Activated T-cell treated with anti-CD3 and anti-CD28 coated beads, Interleukin-2, amount 50 U/mL, for 24 hours (primary cell): ENCODE measurements at regions not wholly inside any gene's neighbourhood (a gene's known extent, or its start where the extent isn't known, plus 50 kb on each side); places are given as distances from the start of the nearest gene placed in this dataset.
"Not testable (repeated sequence)": the region's sequence is repeated elsewhere in the genome, so short reads cannot be mapped to it uniquely, and the experiment has no call there.

Source experiments
- DNase-seq: peaks from one replicate; pipeline ENCODE4 v3.0.0-alpha.2; 2020
- H3K27ac Mint-ChIP-seq: 2 replicates; pipeline ENCODE4 v1.8.0; 2020; ENCODE audit warnings: mild to moderate bottlenecking, mixed read lengths
- H3K27me3 Mint-ChIP-seq: 2 replicates; pipeline ENCODE4 v1.8.0; 2020; ENCODE audit warnings: mixed read lengths
- H3K36me3 Mint-ChIP-seq: 2 replicates; pipeline ENCODE4 v1.8.0; 2020; ENCODE audit warnings: low read depth, mixed read lengths
- H3K4me1 Mint-ChIP-seq: 2 replicates; pipeline ENCODE4 v1.8.0; 2020; ENCODE audit warnings: low read depth, mixed read lengths
- H3K4me3 Mint-ChIP-seq: 2 replicates; pipeline ENCODE4 v1.8.0; 2020; ENCODE audit warnings: mild to moderate bottlenecking, moderate library complexity, mixed read lengths
- H3K9me3 Mint-ChIP-seq: 2 replicates; pipeline ENCODE4 v1.8.0; 2020; ENCODE audit warnings: mixed read lengths

DNA sequence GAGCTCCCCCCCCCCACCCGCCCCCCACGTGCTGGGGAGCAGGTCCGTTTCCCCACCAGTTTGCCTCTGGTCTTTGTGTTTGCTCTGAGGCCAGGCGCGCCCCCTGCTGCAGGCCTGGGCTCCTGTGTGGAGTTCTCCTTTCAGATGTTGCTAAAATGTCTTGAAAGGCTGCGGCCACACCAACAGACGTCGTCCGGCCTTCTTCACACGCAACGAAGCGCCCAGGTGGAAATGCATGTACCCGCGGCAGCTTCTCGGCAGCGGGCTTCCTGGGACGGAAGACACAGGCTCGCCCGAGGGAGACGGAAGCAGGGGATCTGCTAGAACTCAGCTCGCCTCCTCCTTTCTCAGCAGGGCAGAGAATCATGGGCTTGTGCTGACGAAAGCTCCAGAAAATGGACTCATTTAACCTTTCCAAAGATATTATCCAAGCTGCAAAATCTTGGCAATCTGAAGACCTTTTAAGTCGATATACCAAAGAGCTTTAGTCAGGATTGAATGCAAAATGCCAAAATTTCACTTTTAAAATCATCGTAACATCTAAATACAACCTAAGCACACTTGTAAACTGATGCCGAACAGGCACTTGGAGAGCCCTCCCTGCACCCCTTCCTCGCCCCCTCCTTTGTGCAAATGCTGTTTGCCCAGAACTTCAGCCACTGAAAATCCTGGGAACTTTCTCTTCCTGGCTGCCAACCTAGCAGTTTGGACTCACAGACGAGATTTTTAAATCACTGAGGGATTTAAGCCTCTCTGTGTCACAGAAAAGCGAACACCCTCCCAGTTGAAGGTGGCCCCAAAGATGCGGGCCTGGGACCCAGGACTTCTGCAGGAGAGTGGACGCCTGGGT is 125.5 kb upstream of the ZNF516 start:
- peaks cover 60% of the 10 kb centered on the region for H3K27me3 Mint-ChIP-seq
- H3K9me3 Mint-ChIP-seq: no peaks in the 10 kb centered on the region
- H3K27ac Mint-ChIP-seq: no peak overlapping the region
- H3K4me1 Mint-ChIP-seq: peaks cover 21% of the 10 kb centered on the region
- H3K4me3 Mint-ChIP-seq: peak overlapping the region; percentile 35
- peak; percentile 58 for DNase-seq
- no peaks in the 10 kb centered on the region for H3K36me3 Mint-ChIP-seq

DNA sequence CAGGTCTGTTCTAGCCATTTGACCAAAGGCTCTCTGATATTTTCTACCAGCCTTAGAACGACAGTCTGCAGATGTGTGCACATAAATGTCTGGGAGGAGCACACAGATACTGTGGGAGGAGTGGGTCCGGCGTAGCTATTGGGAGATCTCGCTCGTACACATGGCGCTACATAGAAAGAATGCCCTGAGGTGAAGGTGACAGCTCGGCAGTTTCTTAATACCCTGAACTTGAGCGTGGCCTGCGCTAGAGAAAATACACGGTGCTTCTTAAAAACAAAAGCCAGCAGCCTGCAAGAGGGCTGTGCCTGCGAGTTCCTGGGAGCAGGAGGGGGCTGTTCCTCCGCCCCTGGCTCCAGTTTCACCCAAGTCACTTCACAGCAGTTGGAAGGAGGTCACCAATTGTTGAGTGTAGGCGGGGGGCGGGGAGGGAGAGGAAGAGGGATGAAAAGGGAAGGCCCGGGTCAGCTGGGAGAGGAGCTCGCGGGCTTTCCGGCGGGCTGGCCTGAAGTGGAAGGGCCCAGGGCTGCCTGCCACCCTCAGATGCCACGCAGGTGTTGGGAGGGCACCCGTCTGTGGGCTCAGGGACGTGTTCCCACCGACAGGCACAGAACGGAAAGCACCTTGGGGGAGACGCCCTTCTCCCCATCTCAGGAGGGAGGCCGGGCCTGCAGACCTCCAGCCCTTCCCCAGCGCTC is 124.7 kb upstream of the ZNF516 start:
- H3K4me1 Mint-ChIP-seq: peaks cover 21% of the 10 kb centered on the region
- no peak overlapping the region for H3K27ac Mint-ChIP-seq
- no peak for DNase-seq
- no peaks in the 10 kb centered on the region for H3K36me3 Mint-ChIP-seq
- no peak overlapping the region for H3K4me3 Mint-ChIP-seq
- H3K27me3 Mint-ChIP-seq: peaks cover 60% of the 10 kb centered on the region
- H3K9me3 Mint-ChIP-seq: no peaks in the 10 kb centered on the region

DNA sequence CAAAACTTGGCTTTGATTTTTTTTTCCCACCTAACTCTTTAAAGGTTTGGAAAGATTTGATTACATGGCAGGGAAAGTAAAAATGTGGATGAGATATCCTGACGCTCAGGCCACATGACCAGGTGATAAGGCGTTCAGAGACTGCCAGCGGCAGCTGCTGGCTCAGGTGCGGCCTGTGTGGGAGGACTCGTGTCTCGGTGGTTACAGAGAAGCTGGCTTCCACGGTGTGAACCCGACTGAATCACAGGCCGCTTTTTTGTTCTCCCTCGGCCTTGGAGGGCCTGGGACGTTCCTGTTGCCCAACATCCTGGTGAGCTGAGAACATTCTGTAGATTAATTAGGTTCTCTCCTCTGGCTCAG is 124.2 kb upstream of the ZNF516 start:
- H3K9me3 Mint-ChIP-seq: no peaks in the 10 kb centered on the region
- H3K27me3 Mint-ChIP-seq: peaks cover 60% of the 10 kb centered on the region
- H3K4me3 Mint-ChIP-seq: no peak overlapping the region
- no peaks in the 10 kb centered on the region for H3K36me3 Mint-ChIP-seq
- H3K27ac Mint-ChIP-seq: no peak overlapping the region
- DNase-seq: no peak
- peaks cover 21% of the 10 kb centered on the region for H3K4me1 Mint-ChIP-seq

DNA sequence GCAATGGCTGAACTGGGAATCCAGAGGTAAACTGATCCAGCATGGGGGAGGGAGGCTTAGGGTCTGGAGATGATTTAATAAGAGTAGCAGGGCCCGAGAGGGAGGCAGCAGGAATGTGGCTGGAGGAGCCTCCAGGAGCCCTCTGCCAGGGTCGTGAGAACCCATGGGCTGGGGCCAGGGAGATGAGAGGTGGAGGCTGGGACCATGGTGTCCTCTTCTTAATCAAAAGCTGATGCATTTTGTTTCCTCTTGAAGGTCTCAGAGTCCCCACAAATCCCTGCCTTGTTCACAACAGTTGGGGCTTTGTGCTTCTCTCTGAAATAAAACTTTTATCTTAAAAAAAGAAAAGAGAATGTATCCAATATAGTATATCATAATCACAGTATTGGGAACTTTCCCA is 123.7 kb upstream of the ZNF516 start:
- Mint-ChIP-seq H3K27ac (no peak overlapping the region), H3K27me3 (peaks cover 56% of the 10 kb centered on the region), H3K4me3 (no peak overlapping the region), H3K36me3 (no peaks in the 10 kb centered on the region), H3K4me1 (peaks cover 21% of the 10 kb centered on the region), H3K9me3 (no peaks in the 10 kb centered on the region)
- DNase-seq: no peak

DNA sequence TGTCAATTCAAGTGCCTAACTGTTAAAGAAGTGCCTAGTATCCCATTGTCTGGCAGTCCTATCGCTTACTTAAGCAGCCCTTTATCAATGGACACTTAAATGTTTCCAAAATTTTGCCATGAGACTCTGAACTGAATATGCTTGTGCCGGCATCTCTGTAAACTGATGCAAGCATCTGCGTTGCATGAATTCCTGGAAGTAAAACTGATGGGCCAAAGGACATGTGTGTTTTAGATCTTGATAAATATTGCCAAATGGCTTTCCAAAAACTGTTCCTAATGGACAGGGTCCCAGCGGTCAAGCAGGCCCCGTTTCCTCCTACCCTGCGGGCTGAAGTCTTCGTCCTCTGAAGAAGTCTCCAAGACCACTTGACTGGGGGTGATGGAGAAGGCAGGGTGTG is 121.3 kb upstream of the ZNF516 start:
- no peak for DNase-seq
- H3K4me3 Mint-ChIP-seq: no peak overlapping the region
- H3K4me1 Mint-ChIP-seq: peaks cover 15% of the 10 kb centered on the region
- peaks cover 38% of the 10 kb centered on the region for H3K27me3 Mint-ChIP-seq
- H3K9me3 Mint-ChIP-seq: no peaks in the 10 kb centered on the region
- no peak overlapping the region for H3K27ac Mint-ChIP-seq
- H3K36me3 Mint-ChIP-seq: no peaks in the 10 kb centered on the region

DNA sequence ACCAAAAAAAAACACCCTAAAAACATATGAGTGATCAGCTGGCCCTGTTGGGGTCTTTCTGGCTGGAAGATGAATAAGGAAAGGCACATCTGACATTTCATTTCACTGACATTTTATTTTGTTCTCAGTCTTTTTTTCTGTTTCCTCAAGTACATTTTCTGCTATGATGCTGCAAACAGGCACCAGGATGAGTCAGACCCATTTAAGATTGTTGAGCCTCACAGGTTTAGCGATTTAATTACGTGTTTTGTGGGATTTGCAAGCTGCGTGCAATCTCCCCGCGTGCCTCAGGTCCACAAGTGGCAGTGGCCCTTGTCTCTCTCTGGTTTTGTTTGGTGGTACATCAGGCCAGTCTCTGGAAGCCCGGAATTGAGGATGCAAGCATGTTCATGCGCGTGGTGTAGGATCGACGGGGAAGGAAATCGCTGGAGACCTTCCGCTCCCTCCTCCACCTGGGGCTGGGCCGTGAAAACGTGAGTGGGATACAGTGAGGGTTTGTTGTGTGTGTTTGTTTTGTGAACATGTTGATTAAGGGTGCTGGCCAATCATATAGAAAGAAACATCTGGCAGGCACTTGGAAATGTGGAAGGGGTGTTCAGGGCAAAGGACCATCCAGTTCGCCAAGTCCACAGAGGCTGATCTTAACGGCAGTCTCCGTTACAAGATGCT is 120.2 kb upstream of the ZNF516 start:
- H3K27me3 Mint-ChIP-seq: peaks cover 26% of the 10 kb centered on the region
- no peaks in the 10 kb centered on the region for H3K36me3 Mint-ChIP-seq
- no peak overlapping the region for H3K4me3 Mint-ChIP-seq
- no peak for DNase-seq
- H3K27ac Mint-ChIP-seq: no peak overlapping the region
- peaks cover 6% of the 10 kb centered on the region for H3K4me1 Mint-ChIP-seq
- no peaks in the 10 kb centered on the region for H3K9me3 Mint-ChIP-seq

DNA sequence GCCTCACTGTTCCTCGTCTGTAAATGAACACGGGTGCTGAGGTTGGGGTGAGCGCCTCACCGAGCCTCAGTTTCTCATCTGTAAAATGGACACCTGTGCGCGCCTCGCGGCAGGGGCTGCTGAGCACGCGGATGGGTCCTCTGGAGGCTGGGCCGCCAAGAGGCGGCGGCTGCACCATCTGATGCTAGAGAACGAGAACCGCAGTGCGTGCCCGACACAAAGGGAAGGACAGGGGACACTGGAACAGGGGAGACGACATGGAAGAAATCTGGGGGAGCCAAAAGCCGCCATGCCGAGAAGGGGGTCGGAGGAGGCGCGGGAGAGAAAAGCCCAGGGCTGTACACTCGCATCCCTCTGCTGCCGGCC is 118.7 kb upstream of the ZNF516 start:
- Mint-ChIP-seq H3K9me3 (no peaks in the 10 kb centered on the region), H3K27me3 (peaks cover 16% of the 10 kb centered on the region), H3K36me3 (no peaks in the 10 kb centered on the region), H3K4me3 (no peak overlapping the region), H3K4me1 (no peaks in the 10 kb centered on the region), H3K27ac (no peak overlapping the region)
- no peak for DNase-seq

DNA sequence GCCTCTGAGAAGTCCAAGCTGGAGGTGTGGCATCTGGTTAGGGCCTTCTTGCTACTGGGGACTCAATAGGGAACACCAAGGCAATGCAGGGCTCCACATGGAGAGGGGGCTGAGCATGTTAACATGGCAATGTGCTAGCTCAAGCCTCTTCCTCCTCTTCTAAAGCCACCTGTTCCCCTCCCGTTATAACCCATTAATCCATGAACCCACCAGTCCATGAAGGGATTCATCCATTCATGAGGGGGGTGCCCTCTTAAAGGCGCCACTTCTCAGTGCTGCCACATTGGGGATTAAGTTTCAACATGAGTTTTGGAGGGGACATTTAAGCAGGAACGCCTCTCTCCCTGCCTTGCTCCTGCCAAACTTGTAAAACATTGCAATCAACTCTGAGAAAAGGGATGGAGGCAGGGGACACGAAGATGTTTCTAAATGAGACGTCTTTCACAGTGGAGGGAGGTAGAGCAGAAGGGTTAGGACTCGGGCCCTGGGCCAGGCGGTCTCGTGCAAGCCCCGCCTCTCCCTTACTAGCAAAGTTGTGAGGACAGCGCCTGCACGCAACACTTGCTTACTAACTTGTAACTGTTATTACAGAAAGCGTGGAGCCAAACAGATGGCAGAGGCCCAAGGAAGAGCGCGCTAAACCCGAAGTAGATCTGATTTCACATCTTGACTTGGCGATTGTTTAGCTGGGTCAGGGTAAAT is 118.2 kb upstream of the ZNF516 start:
- H3K36me3 Mint-ChIP-seq: no peaks in the 10 kb centered on the region
- no peak overlapping the region for H3K27ac Mint-ChIP-seq
- H3K9me3 Mint-ChIP-seq: no peaks in the 10 kb centered on the region
- H3K4me3 Mint-ChIP-seq: no peak overlapping the region
- H3K4me1 Mint-ChIP-seq: no peaks in the 10 kb centered on the region
- H3K27me3 Mint-ChIP-seq: peaks cover 11% of the 10 kb centered on the region
- DNase-seq: no peak

DNA sequence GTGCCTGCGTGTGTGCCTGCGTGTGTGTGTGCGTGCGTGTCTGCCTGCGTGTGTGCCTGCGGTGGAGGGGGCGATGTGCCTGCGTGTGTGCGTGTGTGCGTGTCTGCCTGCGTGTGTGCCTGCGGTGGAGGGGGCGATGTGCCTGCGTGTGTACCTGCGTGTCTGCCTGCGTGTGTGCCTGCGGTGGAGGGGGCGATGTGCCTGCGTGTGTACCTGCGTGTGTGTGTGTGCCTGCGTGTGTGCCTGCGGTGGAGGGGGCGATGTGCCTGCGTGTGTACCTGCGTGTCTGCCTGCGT is 116.7 kb upstream of the ZNF516 start:
- not testable (repeated sequence) for H3K36me3 Mint-ChIP-seq, H3K27me3 Mint-ChIP-seq, H3K27ac Mint-ChIP-seq, H3K9me3 Mint-ChIP-seq, H3K4me1 Mint-ChIP-seq, H3K4me3 Mint-ChIP-seq, DNase-seq

DNA sequence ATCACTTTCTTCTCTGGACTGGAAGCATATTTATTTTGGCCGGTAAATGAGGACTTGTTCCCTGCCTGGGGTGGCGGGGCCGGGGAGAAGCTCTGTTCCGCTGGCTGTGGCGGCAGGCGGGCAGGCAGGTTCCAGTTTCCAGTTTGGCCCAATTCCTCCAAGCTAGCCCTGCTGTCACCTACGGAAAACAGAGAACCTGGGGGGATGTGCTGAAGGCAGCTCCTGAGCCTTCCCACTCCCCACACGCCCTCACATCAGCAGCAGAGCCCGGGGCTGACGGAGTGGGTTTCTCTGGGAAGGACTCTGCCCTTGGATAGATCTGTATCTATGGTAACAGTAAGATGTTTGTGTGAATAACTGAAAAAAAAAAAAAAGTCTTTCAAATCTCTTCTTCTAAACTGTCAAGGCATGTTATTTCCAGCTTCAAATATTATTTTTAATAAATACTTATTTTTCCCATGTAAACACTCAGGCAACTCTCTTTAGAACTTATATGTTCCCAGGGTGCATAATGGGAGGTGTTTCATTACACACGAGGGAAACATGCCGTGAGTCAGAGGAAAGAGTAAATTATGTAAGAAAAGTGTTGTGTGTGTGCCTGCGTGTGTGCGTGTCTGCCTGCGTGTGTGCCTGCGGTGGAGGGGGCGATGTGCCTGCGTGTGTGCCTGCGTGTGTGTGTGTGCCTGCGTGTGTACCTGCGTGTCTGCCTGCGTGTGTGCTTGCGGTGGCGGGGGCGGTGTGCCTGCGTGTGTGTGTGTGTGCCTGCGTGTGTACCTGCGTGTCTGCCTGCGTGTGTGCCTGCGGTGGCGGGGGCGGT is 116.1 kb upstream of the ZNF516 start:
- Mint-ChIP-seq H3K36me3 (no peaks in the 10 kb centered on the region), H3K4me3 (no peak overlapping the region), H3K27me3 (no peaks in the 10 kb centered on the region), H3K27ac (no peak overlapping the region), H3K4me1 (no peaks in the 10 kb centered on the region), H3K9me3 (no peaks in the 10 kb centered on the region)
- DNase-seq: no peak

DNA sequence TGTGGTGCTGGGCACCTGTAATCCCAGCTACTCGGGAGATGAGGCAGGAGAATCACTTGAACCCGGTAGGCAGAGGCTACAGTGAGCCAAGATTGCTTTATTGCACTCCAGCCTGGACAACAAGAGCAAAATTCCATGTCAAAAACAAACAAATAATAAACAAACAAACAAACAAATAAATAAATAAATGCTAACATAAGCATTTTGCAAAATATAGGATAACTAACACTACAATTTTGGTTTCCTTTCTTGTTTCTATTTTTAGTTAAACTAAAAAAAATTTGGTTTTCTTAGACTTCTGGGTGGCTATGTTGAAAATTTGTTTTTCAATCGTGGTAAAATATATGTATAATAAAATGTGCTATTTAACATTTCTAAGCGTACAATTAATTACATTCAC is 115.0 kb upstream of the ZNF516 start:
- Mint-ChIP-seq H3K4me3 (no peak overlapping the region), H3K27me3 (no peaks in the 10 kb centered on the region), H3K27ac (no peak overlapping the region), H3K9me3 (no peaks in the 10 kb centered on the region), H3K36me3 (no peaks in the 10 kb centered on the region), H3K4me1 (no peaks in the 10 kb centered on the region)
- no peak for DNase-seq

DNA sequence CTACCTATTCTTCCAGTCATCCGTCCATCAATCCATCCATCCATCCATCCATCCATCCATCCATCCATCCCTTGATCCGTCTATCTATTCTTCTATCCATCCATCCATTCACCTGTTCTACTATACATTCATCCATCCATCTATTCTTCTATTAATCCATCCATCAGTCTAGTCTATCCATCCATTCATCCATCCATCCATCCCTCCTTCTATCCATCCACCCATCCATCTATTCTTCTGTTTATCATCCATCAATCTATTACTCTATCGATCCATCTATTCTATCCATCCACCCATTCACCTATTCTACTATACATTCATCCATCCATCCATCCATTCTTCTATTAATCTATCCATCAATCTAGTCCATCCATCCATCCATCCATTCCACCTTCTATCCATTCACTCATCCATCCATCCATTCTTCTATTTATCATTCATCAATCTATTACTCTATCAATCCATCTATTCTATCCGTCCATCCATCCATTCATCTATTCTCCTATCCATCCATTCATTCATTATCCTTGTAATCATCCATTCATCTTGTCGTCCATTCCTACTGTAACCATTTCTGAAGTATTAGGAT is 110.4 kb upstream of the ZNF516 start:
- Mint-ChIP-seq H3K36me3 (no peaks in the 10 kb centered on the region), H3K4me3 (no peak overlapping the region), H3K4me1 (no peaks in the 10 kb centered on the region), H3K27ac (no peak overlapping the region), H3K9me3 (no peaks in the 10 kb centered on the region), H3K27me3 (no peaks in the 10 kb centered on the region)
- DNase-seq: no peak

DNA sequence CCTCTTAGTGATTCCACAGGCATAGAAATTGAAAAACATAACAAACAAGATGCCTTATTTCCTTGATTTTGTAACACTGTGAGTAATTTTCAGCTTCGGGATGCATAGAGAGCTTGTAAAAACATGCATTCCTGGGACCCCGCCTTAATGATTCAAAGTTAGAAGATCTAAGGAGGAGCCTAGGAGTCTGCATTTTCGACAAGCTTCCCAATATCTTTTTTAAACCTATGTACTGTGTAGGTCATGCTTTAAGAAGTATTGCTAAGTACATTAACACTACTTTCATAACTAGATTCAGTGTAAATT is 109.8 kb upstream of the ZNF516 start:
- Mint-ChIP-seq H3K4me1 (no peaks in the 10 kb centered on the region), H3K36me3 (no peaks in the 10 kb centered on the region), H3K9me3 (no peaks in the 10 kb centered on the region), H3K4me3 (no peak overlapping the region), H3K27ac (no peak overlapping the region), H3K27me3 (no peaks in the 10 kb centered on the region)
- no peak for DNase-seq
